GM19238 (cell line): ENCODE measurements at regions not wholly inside any gene's neighbourhood (a gene's known extent, or its start where the extent isn't known, plus 50 kb on each side); places are given as distances from the start of the nearest gene placed in this dataset.
"Not testable (repeated sequence)": the region's sequence is repeated elsewhere in the genome, so short reads cannot be mapped to it uniquely, and the experiment has no call there.

Experiments used
- DNase-seq: peaks from one replicate; pipeline ENCODE4 v3.0.0; 2011; ENCODE audit warnings: low spot score; ENCODE audit not compliant: insufficient read length

DNA sequence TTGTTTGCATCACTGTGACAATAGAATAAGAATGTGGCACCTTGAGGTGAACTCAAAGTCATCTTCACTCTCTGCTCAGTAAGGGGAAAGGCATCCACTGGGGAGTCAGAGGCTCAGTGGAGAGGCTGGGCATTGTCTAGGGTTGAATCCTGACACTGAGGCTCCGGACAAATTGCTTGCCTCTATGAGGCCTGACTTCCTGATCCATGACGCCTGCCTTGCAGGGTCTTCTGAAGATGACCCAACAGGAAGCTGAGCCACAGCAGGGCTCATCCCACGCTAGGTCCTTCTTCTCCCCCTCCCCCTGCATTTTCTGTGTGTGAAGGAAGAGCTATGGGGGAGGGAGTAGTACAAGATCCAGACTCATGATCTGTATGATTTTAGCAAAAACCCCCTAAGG is 265.1 kb downstream of the SH3BP4 start:
- DNase-seq: no peak

- no peak for DNase-seq
Observed at GRCh38 chr2:235217846-235218245, 266.0 kb downstream of the SH3BP4 start.

- DNase-seq: no peak
Observed at GRCh38 chr2:235218486-235218907, 266.7 kb downstream of the SH3BP4 start.

- DNase-seq: no peak
Observed at GRCh38 chr2:235219048-235219447, 267.2 kb downstream of the SH3BP4 start.

- no peak for DNase-seq
Observed at GRCh38 chr2:235220331-235220730, 268.5 kb downstream of the SH3BP4 start.

DNA sequence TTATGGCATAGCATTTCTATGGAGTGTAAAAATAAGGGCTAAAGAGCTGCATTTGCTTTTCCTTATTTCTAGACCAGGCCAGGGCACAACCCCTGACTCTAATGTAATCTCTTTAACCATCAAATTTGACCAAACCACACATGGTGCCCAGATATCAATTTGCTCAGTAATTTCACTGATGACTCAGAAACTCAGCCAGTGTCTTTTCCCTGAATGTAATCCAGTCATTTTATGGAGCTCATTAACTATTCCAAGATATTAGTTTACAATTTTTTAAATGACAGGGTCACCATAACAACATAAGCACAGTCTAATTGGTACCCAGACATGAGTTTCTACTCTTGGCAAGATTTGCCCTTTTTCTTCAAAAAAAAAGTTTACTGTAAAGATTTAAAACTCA is 270.8 kb upstream of the AGAP1 start:
- no peak for DNase-seq

GRCh38 chr2:235224410-235224809 is 269.4 kb upstream of the AGAP1 start:
- no peak for DNase-seq

GRCh38 chr2:235225261-235225660 is 268.6 kb upstream of the AGAP1 start:
- DNase-seq: no peak

DNA sequence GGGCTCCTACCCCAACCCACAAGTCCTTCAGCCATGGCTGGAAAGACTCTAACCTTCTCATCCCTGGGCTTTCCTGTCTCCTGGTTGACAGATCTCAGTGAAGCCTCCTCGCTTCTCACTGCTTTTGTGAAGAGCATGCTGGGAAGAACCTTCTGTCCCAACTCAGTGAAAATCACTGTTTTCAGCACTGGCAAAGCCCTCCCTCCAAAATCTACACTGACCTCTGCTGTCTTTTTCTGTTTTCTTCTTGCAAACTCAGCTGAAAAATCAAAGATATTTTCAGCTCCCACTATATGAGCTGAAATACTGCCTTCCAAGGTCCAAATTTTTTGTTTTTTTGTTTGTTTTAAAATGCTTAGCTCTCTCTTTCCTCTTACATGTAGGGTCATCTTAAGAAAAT is 266.3 kb upstream of the AGAP1 start:
- no peak for DNase-seq

GRCh38 chr2:235228422-235228821 is 265.4 kb upstream of the AGAP1 start:
- not testable (repeated sequence) for DNase-seq

DNA sequence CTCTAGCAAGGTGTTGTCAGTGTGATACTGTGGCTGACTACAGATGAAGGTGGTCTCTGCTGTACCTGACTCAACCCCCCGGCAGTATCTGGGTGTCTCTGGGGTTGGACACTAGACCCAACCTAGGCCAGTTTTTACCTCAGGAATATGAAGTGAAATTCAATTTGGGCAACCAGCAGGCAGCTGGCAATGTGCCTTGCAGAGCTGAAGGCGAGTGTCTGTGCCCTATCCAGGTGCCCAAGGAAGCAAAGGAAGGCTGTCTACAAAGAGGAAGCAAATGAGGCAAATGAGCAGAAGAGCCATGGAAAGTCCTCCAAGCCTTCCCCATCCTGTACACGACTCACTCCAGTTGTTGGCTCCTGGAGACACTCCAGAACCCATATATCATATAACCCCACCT is 264.6 kb upstream of the AGAP1 start:
- no peak for DNase-seq

DNA sequence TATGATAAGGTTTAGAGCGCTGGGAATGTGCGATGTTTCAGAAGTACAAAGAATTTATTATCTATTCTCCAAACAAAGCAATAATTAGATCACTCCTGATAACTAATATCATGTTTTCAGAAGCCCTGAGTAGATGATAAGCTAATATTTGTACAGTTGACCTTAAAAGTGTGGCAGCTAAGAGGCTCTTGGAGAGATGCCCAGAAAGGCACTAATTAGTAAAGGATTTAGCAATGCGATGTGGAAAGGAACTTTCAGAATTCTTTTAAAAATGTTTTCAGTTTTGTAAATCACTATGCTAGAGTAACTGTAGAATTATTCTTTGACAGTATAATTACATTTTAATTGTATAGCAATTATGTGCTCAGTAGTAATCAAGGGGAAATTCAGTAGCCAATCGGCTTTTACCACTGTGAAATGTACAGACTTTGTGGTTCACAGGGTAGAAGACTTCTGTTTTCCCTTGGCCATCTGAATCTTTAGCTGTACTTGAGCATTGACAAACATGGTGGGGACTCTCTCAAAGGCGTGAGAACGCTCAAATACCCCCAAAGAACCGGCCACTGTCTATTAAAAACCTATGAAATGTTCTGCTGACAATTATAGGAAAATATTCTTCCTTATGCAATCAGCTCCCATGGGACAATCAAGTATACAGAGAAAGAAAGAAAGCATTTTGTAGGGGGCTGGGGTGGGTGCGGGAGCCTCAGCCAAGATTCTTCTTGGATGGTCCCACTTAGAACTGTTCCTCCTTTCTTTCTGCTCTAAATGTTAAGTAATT is 262.8 kb upstream of the AGAP1 start:
- DNase-seq: no peak

GRCh38 chr2:235232449-235233433 is 261.1 kb upstream of the AGAP1 start:
- DNase-seq: no peak

DNA sequence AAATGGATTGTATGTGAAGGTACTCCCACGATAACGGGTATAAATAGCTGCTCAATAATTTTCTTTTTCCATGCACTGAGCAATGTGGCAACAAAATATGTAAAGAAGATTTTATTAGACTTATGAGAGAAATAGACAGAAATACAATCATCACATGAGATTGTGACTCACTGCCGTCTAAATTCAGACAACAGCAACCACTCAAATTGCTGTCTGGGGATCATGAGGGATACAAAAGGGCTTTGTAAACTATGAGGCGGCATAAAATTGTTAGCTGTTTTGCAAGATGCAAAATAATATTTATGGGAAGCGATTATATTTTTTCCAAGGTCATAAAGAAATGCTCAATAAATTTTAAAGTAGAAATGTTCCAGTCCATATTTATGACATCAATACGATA is 259.1 kb upstream of the AGAP1 start:
- no peak for DNase-seq

DNA sequence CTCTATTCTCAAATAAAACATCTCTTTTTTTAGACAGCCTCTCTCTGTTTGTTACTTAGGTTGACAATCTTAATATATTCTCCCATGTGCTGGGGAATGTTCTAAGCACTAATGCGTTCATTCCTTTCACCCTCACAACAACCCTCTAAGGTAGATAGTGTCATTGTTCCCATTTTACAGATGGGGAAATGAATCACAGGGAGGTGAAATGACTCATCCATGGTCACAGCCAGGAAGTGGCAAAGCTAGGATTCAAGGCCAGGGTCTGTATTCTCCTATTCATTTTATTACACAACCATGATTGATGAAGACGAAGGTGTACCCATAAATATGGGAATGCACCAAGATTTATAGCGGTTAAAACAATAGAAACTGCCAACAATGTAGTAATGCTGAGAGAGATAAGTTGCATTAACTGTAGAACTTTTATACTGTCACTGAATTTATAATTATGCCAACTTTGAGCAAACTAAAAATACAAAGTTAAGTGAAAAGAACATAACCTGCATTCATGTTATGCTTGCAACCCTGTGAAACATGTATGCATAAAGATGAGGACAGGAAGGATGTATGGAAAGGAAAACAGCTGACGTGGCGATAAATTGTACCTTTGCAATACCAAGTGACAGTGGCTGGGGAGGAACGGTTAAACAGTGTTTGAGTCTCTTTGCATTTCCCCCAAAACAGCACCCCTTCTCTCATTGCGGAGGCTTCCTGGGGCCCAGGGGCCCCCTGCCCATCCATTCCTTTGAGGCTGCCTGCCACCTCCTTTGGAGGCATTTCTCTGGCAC is 257.7 kb upstream of the AGAP1 start:
- DNase-seq: no peak

GRCh38 chr2:235238537-235238936 is 255.3 kb upstream of the AGAP1 start:
- no peak for DNase-seq

DNA sequence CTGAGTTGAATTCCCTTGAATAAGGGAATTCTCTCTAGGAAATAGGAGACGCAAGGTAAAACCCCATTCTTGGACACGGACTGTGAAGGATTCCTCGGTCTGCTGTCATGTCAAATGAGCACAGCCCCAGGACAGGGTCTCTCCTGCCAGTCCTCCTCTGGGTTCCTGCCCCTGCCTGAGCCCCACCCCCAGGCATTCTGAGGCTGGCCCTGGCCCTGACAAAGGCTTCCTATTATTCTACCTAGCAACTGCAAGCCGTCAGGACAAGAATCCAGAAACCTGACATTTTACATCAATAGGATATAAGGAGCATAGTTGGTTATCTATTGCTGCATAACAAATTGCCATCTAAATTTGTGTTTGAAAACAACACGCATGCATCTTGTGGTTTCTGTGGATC is 253.3 kb upstream of the AGAP1 start:
- DNase-seq: no peak

GRCh38 chr2:235244255-235245220 is 249.3 kb upstream of the AGAP1 start:
- no peak for DNase-seq

- DNase-seq: no peak
Observed at GRCh38 chr2:235247001-235247400, 246.8 kb upstream of the AGAP1 start.

GRCh38 chr2:235255693-235256092 is 238.2 kb upstream of the AGAP1 start:
- no peak for DNase-seq
